H9 (cell line): ENCODE measurements at regions not wholly inside any gene's neighbourhood (a gene's known extent, or its start where the extent isn't known, plus 50 kb on each side); places are given as distances from the start of the nearest gene placed in this dataset.

Source experiments
- DNase-seq: peaks from one replicate; pipeline ENCODE4 v3.0.0-alpha.2; 2017
- H2AFZ ChIP-seq: one replicate; pipeline ENCODE4 v1.6.1; 2013; ENCODE audit warnings: mild to moderate bottlenecking, low read length, control low read depth, moderate library complexity
- H2AK5ac ChIP-seq: 2 replicates; pipeline ENCODE4 v1.6.1; 2013; ENCODE audit warnings: low read length, control low read depth, mixed read lengths; ENCODE audit not compliant: insufficient read length
- H2BK120ac ChIP-seq: one replicate; pipeline ENCODE4 v1.6.1; 2013; ENCODE audit warnings: low read depth, mild to moderate bottlenecking, low read length, control low read depth, inconsistent platforms; ENCODE audit not compliant: poor library complexity, severe bottlenecking
- H2BK12ac ChIP-seq: 2 replicates; pipeline ENCODE4 v1.6.1; 2013; ENCODE audit warnings: low read length, control low read depth, mixed read lengths, low read depth; ENCODE audit not compliant: insufficient read length
- H2BK15ac ChIP-seq: 2 replicates; pipeline ENCODE4 v1.6.1; 2013; ENCODE audit warnings: low read depth, low read length, control low read depth
- H2BK20ac ChIP-seq: one replicate; pipeline ENCODE4 v1.6.1; 2013; ENCODE audit warnings: low read depth, mild to moderate bottlenecking, low read length, control low read depth, inconsistent platforms; ENCODE audit not compliant: poor library complexity, severe bottlenecking
- H2BK5ac ChIP-seq: 2 replicates; pipeline ENCODE4 v1.6.1; 2013; ENCODE audit warnings: low read length, control low read depth, mixed read lengths; ENCODE audit not compliant: insufficient read length
- H3K14ac ChIP-seq: 2 replicates; pipeline ENCODE4 v1.6.1; 2013; ENCODE audit warnings: low read length, control low read depth; ENCODE audit not compliant: insufficient read depth
- H3K18ac ChIP-seq: 2 replicates; pipeline ENCODE4 v1.6.1; 2013; ENCODE audit warnings: low read depth, mild to moderate bottlenecking, mixed read lengths, low read length, control low read depth; ENCODE audit not compliant: insufficient read length
- H3K23ac ChIP-seq: 2 replicates; pipeline ENCODE4 v1.6.1; 2013; ENCODE audit warnings: low read length, control low read depth, mixed read lengths, low read depth; ENCODE audit not compliant: insufficient read length
- H3K23me2 ChIP-seq: 2 replicates; pipeline ENCODE4 v1.6.1; 2013; ENCODE audit warnings: low read depth, mild to moderate bottlenecking, mixed read lengths, low read length, control low read depth; ENCODE audit not compliant: insufficient read length, poor library complexity, severe bottlenecking
- H3K27ac ChIP-seq: 2 replicates; pipeline ENCODE4 v1.5.1; 2013; ENCODE audit warnings: low read length, control low read depth, mixed read lengths, low read depth; ENCODE audit not compliant: insufficient read length
- H3K27me3 ChIP-seq: 2 replicates; pipeline ENCODE4 v1.6.1; 2013; ENCODE audit warnings: low read length, control low read depth, inconsistent platforms; ENCODE audit not compliant: insufficient read depth
- H3K4ac ChIP-seq: 2 replicates; pipeline ENCODE4 v1.6.1; 2013; ENCODE audit warnings: low read depth, mild to moderate bottlenecking, control low read depth, inconsistent platforms, low read length, moderate library complexity
- H3K4me1 ChIP-seq: 2 replicates; pipeline ENCODE4 v1.6.1; 2013; ENCODE audit warnings: low read length, control low read depth, inconsistent platforms; ENCODE audit not compliant: insufficient read depth
- H3K4me2 ChIP-seq: 2 replicates; pipeline ENCODE4 v1.6.1; 2013; ENCODE audit warnings: low read length, control low read depth, mixed read lengths; ENCODE audit not compliant: insufficient read length, insufficient read depth
- H3K56ac ChIP-seq: 2 replicates; pipeline ENCODE4 v1.6.1; 2013; ENCODE audit warnings: low read depth, mild to moderate bottlenecking, mixed read lengths, low read length, control low read depth; ENCODE audit not compliant: insufficient read length
- H3K79me1 ChIP-seq: 2 replicates; pipeline ENCODE4 v1.6.1; 2013; ENCODE audit warnings: low read depth, mild to moderate bottlenecking, moderate library complexity, low read length, control low read depth, inconsistent platforms; ENCODE audit not compliant: insufficient read depth, poor library complexity, severe bottlenecking
- H3K79me2 ChIP-seq: 2 replicates; pipeline ENCODE4 v1.6.1; 2013; ENCODE audit warnings: low read length, control low read depth, inconsistent platforms; ENCODE audit not compliant: insufficient read depth
- H3K9ac ChIP-seq: 2 replicates; pipeline ENCODE4 v1.6.1; 2013; ENCODE audit warnings: low read length, control low read depth, mixed read lengths; ENCODE audit not compliant: insufficient read length; ENCODE audit errors: extremely low read depth
- H3K9me3 ChIP-seq: one replicate; pipeline ENCODE4 v1.6.1; 2013; ENCODE audit warnings: low read depth, low read length, inconsistent platforms; ENCODE audit not compliant: control insufficient read depth
- H3T11ph ChIP-seq: one replicate; pipeline ENCODE4 v1.6.1; 2013; ENCODE audit warnings: mild to moderate bottlenecking, low read length, control low read depth, inconsistent platforms
- H4K20me1 ChIP-seq: one replicate; pipeline ENCODE4 v1.6.1; 2013; ENCODE audit not compliant: control insufficient read depth, insufficient read length, insufficient read depth
- H4K5ac ChIP-seq: 2 replicates; pipeline ENCODE4 v1.6.1; 2013; ENCODE audit warnings: low read depth, mild to moderate bottlenecking, mixed read lengths, low read length, control low read depth; ENCODE audit not compliant: insufficient read length
- H4K8ac ChIP-seq: replicated peaks from 2 replicates; pipeline ENCODE4 v1.6.1; 2013; ENCODE audit warnings: low read length, control low read depth, mixed read lengths, low read depth; ENCODE audit not compliant: insufficient read length
- H4K91ac ChIP-seq: 2 replicates; pipeline ENCODE4 v1.6.1; 2013; ENCODE audit warnings: low read depth, mild to moderate bottlenecking, moderate library complexity, mixed read lengths, low read length, control low read depth; ENCODE audit not compliant: insufficient read length
- H3K27ac Mint-ChIP-seq, 3 experiments: 2 replicates in 2 of 3; 3 replicates in 1 of 3; pipeline ENCODE4 v1.8.0; 2020 to 2021; ENCODE audit warnings: mixed read lengths in 3 of 3, mild to moderate bottlenecking in 1 of 3, moderate library complexity in 1 of 3
- H3K27me3 Mint-ChIP-seq: 2 replicates; pipeline ENCODE4 v1.8.0; 2021; ENCODE audit warnings: low read depth, mild to moderate bottlenecking, moderate library complexity, mixed read lengths
- H3K36me3 Mint-ChIP-seq, 3 experiments: 2 replicates in 2 of 3; 3 replicates in 1 of 3; pipeline ENCODE4 v1.8.0; 2020 to 2021; ENCODE audit warnings: low read depth in 3 of 3, mixed read lengths in 3 of 3; ENCODE audit not compliant: insufficient read depth in 1 of 3
- H3K4me1 Mint-ChIP-seq, 2 experiments: 2 replicates each; pipeline ENCODE4 v1.8.0; 2020; ENCODE audit warnings: mixed read lengths in 2 of 2
- H3K4me3 Mint-ChIP-seq, 2 experiments: 2 replicates in 1 of 2; 3 replicates in 1 of 2; pipeline ENCODE4 v1.8.0; 2020 to 2021; ENCODE audit warnings: mild to moderate bottlenecking in 2 of 2, mixed read lengths in 2 of 2, moderate library complexity in 1 of 2
- H3K9me3 Mint-ChIP-seq, 2 experiments: 2 replicates in 1 of 2; 3 replicates in 1 of 2; pipeline ENCODE4 v1.8.0; 2020; ENCODE audit warnings: mild to moderate bottlenecking in 2 of 2, mixed read lengths in 2 of 2, moderate library complexity in 1 of 2
- CTCF ChIP-seq: fragments of 200-600 bp; sonication (generic); conservative IDR thresholded peaks from 3 replicates; pipeline ENCODE4 v1.8.0; 2021; ENCODE audit warnings: antibody characterized with exemption, mild to moderate bottlenecking

GRCh38 chr12:13897811-13898210 lies 83.6 kb downstream of the GRIN2B start:
- no peak overlapping the region for H3K18ac ChIP-seq
- no peaks in the 10 kb centered on the region for H3K79me2 ChIP-seq
- no peak overlapping the region for H2BK20ac ChIP-seq
- no peak overlapping the region for H4K5ac ChIP-seq
- TF ChIP-seq CTCF = no peak
- Mint-ChIP-seq H3K4me1 (peaks cover 0 to 6% of the 10 kb centered on the region in 2 experiments; a peak in 3 of 4 replicates), H3K4me3 (no peak overlapping the region), H3K36me3 (no peaks in the 10 kb centered on the region), H3K27me3 (no peaks in the 10 kb centered on the region), H3K27ac (no peak overlapping the region), H3K9me3 (no peaks in the 10 kb centered on the region)
- no peak overlapping the region for H3K23ac ChIP-seq
- H2BK5ac ChIP-seq = no peak overlapping the region
- no peak overlapping the region for H3T11ph ChIP-seq
- no peaks in the 10 kb centered on the region for H3K23me2 ChIP-seq
- DNase-seq = no peak
- no peak overlapping the region for H3K4me2 ChIP-seq
- no peak overlapping the region for H2AK5ac ChIP-seq
- no peak overlapping the region for H3K27ac ChIP-seq
- no peaks in the 10 kb centered on the region for H4K20me1 ChIP-seq
- H3K9me3 ChIP-seq = no peaks in the 10 kb centered on the region
- no peaks in the 10 kb centered on the region for H3K79me1 ChIP-seq
- no peak overlapping the region for H3K4ac ChIP-seq
- H3K14ac ChIP-seq = no peak overlapping the region
- no peak overlapping the region for H2BK12ac ChIP-seq
- H3K4me1 ChIP-seq = no peaks in the 10 kb centered on the region
- H2BK15ac ChIP-seq = no peak overlapping the region
- no peak overlapping the region for H3K9ac ChIP-seq
- no peak overlapping the region for H4K8ac ChIP-seq
- no peak overlapping the region for H3K56ac ChIP-seq
- H2BK120ac ChIP-seq = no peak overlapping the region
- no peaks in the 10 kb centered on the region for H3K27me3 ChIP-seq
- H2AFZ ChIP-seq = no peak overlapping the region
- H4K91ac ChIP-seq = no peak overlapping the region
